Endothelial cell of umbilical vein (primary cell): ENCODE measurements at regions not wholly inside any gene's neighbourhood (a gene's known extent, or its start where the extent isn't known, plus 50 kb on each side); places are given as distances from the start of the nearest gene placed in this dataset.

ENCODE experiments used
- BruUV-seq: library from RNA; stranded (reverse); fragments of 400-500 nt; replicated peaks from 2 replicates; lab custom pipeline; 2021; lab: Mats Ljungman, UMichigan
- CTCF ChIA-PET: fragments of 300-600, 350-600 bp; sonication (Branson Sonifier 250); formaldehyde crosslinking; loops from one replicate; lab custom pipeline; 2021; ENCODE audit warnings: antibody characterized with exemption, inconsistent platforms; lab: Charles Lee
- POLR2A ChIA-PET: fragments of 300-600, 350-600 bp; sonication (Branson Sonifier 250); formaldehyde crosslinking; loops from one replicate; lab custom pipeline; 2021; ENCODE audit warnings: antibody characterized with exemption, inconsistent platforms; lab: Charles Lee
- DNase-seq: peaks from one replicate; pipeline ENCODE4 v3.0.0-alpha.2; 2011; ENCODE audit warnings: low read depth, low spot score
- FAIRE-seq: peaks from 2 replicates; lab custom pipeline; 2011; peaks lifted over from hg19 to GRCh38; lab: Jason Lieb, UNC
- H2AFZ ChIP-seq: 2 replicates; pipeline ENCODE4 v1.6.0; 2012; ENCODE audit warnings: low read depth, low read length, control low read depth, inconsistent platforms
- H3K27ac ChIP-seq: 2 replicates; pipeline ENCODE4 v1.5.1; 2011; ENCODE audit warnings: low read depth, mild to moderate bottlenecking, control low read depth, low read length, moderate library complexity; ENCODE audit not compliant: insufficient read depth
- H3K27me3 ChIP-seq, 2 experiments: 2 replicates each; pipeline versions ENCODE4 v1.6.0 to v1.6.1; 2011; ENCODE audit warnings: low read length in 2 of 2, mixed read lengths in 1 of 2; ENCODE audit not compliant: control insufficient read depth in 2 of 2, insufficient read depth in 2 of 2
- H3K36me3 ChIP-seq, 2 experiments: 2 replicates in 1 of 2; 3 replicates in 1 of 2; pipeline ENCODE4 v1.5.1; 2011; ENCODE audit warnings: low read length in 2 of 2, mild to moderate bottlenecking in 1 of 2, moderate library complexity in 1 of 2; ENCODE audit not compliant: control insufficient read depth in 2 of 2, insufficient read depth in 2 of 2; ENCODE audit errors: extremely low read depth in 1 of 2
- H3K4me1 ChIP-seq: 3 replicates; pipeline ENCODE4 v1.5.1; 2011; ENCODE audit warnings: mild to moderate bottlenecking, low read length; ENCODE audit not compliant: control insufficient read depth, insufficient read depth; ENCODE audit errors: extremely low read depth
- H3K4me2 ChIP-seq: 2 replicates; pipeline ENCODE4 v1.6.1; 2011; ENCODE audit warnings: low read length, control low read depth, mixed read lengths; ENCODE audit not compliant: insufficient read depth
- H3K4me3 ChIP-seq, 3 experiments: fragments of 200-600 bp in 1 of 3; sonication (generic), shearing (Covaris generic) in 1 of 3; replicated peaks in 1 of 3; 2 replicates each; pipeline ENCODE4 v1.5.1; 2011 to 2016; ENCODE audit warnings: control low read depth in 3 of 3, low read length in 3 of 3, mild to moderate bottlenecking in 2 of 3, inconsistent platforms in 1 of 3, low read depth in 1 of 3, moderate library complexity in 1 of 3; ENCODE audit not compliant: insufficient read depth in 1 of 3
- H3K79me2 ChIP-seq: 2 replicates; pipeline ENCODE4 v1.6.0; 2012; ENCODE audit warnings: low read length, inconsistent platforms; ENCODE audit not compliant: control insufficient read depth, insufficient read depth
- H3K9ac ChIP-seq: replicated peaks from 2 replicates; pipeline ENCODE3; 2011; ENCODE audit warnings: low read length, control low read depth; ENCODE audit not compliant: insufficient read depth; ENCODE audit errors: extremely low read depth
- H3K9me1 ChIP-seq: replicated peaks from 3 replicates; pipeline ENCODE4 v1.6.0; 2011; ENCODE audit warnings: mild to moderate bottlenecking, low read length; ENCODE audit not compliant: control insufficient read depth, insufficient read depth; ENCODE audit errors: extremely low read depth
- H3K9me3 ChIP-seq: replicated peaks from 2 replicates; pipeline ENCODE4 v1.5.1; 2012; ENCODE audit warnings: low read length, inconsistent platforms; ENCODE audit not compliant: control insufficient read depth, insufficient read depth
- H4K20me1 ChIP-seq: replicated peaks from 2 replicates; pipeline ENCODE3; 2011; ENCODE audit warnings: mild to moderate bottlenecking, low read length; ENCODE audit not compliant: control insufficient read depth, insufficient read depth; ENCODE audit errors: extremely low read depth
- CTCF ChIP-seq, 2 donors: IDR thresholded peaks; 1 replicate in 1 of 2; 2 replicates in 1 of 2; pipeline ENCODE4 v1.5.1; 2011; ENCODE audit warnings: low read length in 2 of 2, mild to moderate bottlenecking in 2 of 2, moderate library complexity in 2 of 2, control low read depth in 1 of 2, inconsistent platforms in 1 of 2, low read depth in 1 of 2; ENCODE audit not compliant: insufficient read depth in 1 of 2; ENCODE audit errors: extremely low read depth in 1 of 2
- EZH2 ChIP-seq: IDR thresholded peaks from 2 replicates; pipeline ENCODE4 v1.6.1; 2012; ENCODE audit warnings: borderline replicate concordance, low read depth, mild to moderate bottlenecking, moderate library complexity, low read length, inconsistent platforms; ENCODE audit not compliant: severe bottlenecking
- FOS ChIP-seq: IDR thresholded peaks from 2 replicates; pipeline ENCODE4 v1.6.1; 2011; ENCODE audit warnings: mild to moderate bottlenecking, low read length, moderate library complexity, borderline replicate concordance; ENCODE audit not compliant: insufficient read depth
- GATA2 ChIP-seq: IDR thresholded peaks from 2 replicates; pipeline ENCODE4 v1.7.0; 2011; ENCODE audit warnings: low read depth, mild to moderate bottlenecking, moderate library complexity, mixed read lengths, low read length; ENCODE audit not compliant: insufficient read length, insufficient read depth
- JUN ChIP-seq: IDR thresholded peaks from 2 replicates; pipeline ENCODE4 v1.6.1; 2011; ENCODE audit warnings: borderline replicate concordance, low read depth; ENCODE audit not compliant: insufficient read length, insufficient read depth
- MAX ChIP-seq: IDR thresholded peaks from 2 replicates; pipeline ENCODE4 v1.6.1; 2011; ENCODE audit not compliant: insufficient read depth, insufficient read length
- MYC ChIP-seq: IDR thresholded peaks from one replicate; pipeline ENCODE4 v1.6.1; 2011; ENCODE audit warnings: mild to moderate bottlenecking, low read depth, low read length
- POLR2A ChIP-seq: IDR thresholded peaks from 2 replicates; pipeline ENCODE4 v1.6.1; 2012; ENCODE audit warnings: low read depth, mild to moderate bottlenecking, control low read depth, low read length
- POLR2AphosphoS5 ChIP-seq: IDR thresholded peaks from 2 replicates; pipeline ENCODE4 v1.6.1; 2012; ENCODE audit warnings: low read depth, mild to moderate bottlenecking, control low read depth, low read length, moderate library complexity; ENCODE audit not compliant: insufficient read depth
- dilution Hi-C: fragments of 300-500 bp; cut with MboI; formaldehyde crosslinking; loops from one replicate; pipeline ENCODE4 v1.15.0; 2019; ENCODE audit warnings: low sequenced_read_pairs; ENCODE audit not compliant: extremely low pct_ligation_motif_present
- intact Hi-C: fragments of 100-400 bp; cut with micrococcal nuclease; formaldehyde crosslinking; loops from one replicate; pipeline ENCODE4 v1.10.0; 2022

- Histone ChIP-seq H3K4me1 (no peaks in the 10 kb centered on the region), H4K20me1 (no peaks in the 10 kb centered on the region), H3K4me2 (no peak overlapping the region), H3K9me1 (no peaks in the 10 kb centered on the region), H3K27ac (no peak overlapping the region), H3K36me3 (no peaks in the 10 kb centered on the region), H3K27me3 (no peaks in the 10 kb centered on the region), H2AFZ (no peak overlapping the region), H3K79me2 (no peaks in the 10 kb centered on the region), H3K9ac (no peak overlapping the region), H3K4me3 (no peak overlapping the region), H3K9me3 (peaks cover 6% of the 10 kb centered on the region)
- BruUV-seq: no TSS peak
- dilution Hi-C loops (no loop called here), intact Hi-C loops (no loop called here)
- CTCF ChIA-PET: no interaction called here
- DNase-seq (no peak), FAIRE-seq (no peak)
- no peak for TF ChIP-seq GATA2
- no peak for TF ChIP-seq CTCF (IDR thresholded peaks at IDR 0.05; ENCODE audit: extremely low read depth in 1 of 2, insufficient read depth in 1 of 2, low read depth in 1 of 2, low read length in 2 of 2)
- TF ChIP-seq MAX: no peak
- TF ChIP-seq EZH2: no peak
- TF ChIP-seq POLR2A: no peak
- TF ChIP-seq JUN: no peak
- no peak for TF ChIP-seq POLR2AphosphoS5
- TF ChIP-seq FOS: no peak
- no peak for TF ChIP-seq MYC
- POLR2A ChIA-PET: no interaction called here
Observed at GRCh38 chr22:47692811-47693210, 930.4 kb downstream of the TBC1D22A start.
